Activated CD8-positive, alpha-beta T cell treated with anti-CD3 and anti-CD28 coated beads for 36 hours (primary cell): ENCODE measurements at regions not wholly inside any gene's neighbourhood (a gene's known extent, or its start where the extent isn't known, plus 50 kb on each side); places are given as distances from the start of the nearest gene placed in this dataset.

Source experiments
- ATAC-seq: fragments of 200-7000 bp; cut with Tn5 transposase; one replicate; pipeline ENCODE4 v1.10.0; 2021; ENCODE audit warnings: mild to moderate bottlenecking, moderate library complexity
- CTCF ChIA-PET: fragments of 350-600 bp; sonication (Branson Sonifier 250); formaldehyde crosslinking; loops from one replicate; lab custom pipeline; 2021; ENCODE audit warnings: antibody characterized with exemption; lab: Charles Lee
- POLR2A ChIA-PET: fragments of 350-600 bp; sonication (Branson Sonifier 250); formaldehyde crosslinking; loops from one replicate; lab custom pipeline; 2021; ENCODE audit warnings: antibody characterized with exemption; lab: Charles Lee
- DNase-seq: peaks from one replicate; pipeline ENCODE4 v3.0.0-alpha.2; 2020
- H3K27ac Mint-ChIP-seq: one replicate; pipeline ENCODE4 v1.8.0; 2021; ENCODE audit warnings: mild to moderate bottlenecking, mixed read lengths
- H3K27me3 Mint-ChIP-seq: one replicate; pipeline ENCODE4 v1.8.0; 2021; ENCODE audit warnings: mixed read lengths
- H3K36me3 Mint-ChIP-seq: one replicate; pipeline ENCODE4 v1.8.0; 2021; ENCODE audit warnings: low read depth, mixed read lengths
- H3K4me1 Mint-ChIP-seq: one replicate; pipeline ENCODE4 v1.8.0; 2021; ENCODE audit warnings: low read depth, mixed read lengths
- H3K4me3 Mint-ChIP-seq: one replicate; pipeline ENCODE4 v1.8.0; 2021; ENCODE audit warnings: mild to moderate bottlenecking, moderate library complexity, mixed read lengths
- H3K9me3 Mint-ChIP-seq: one replicate; pipeline ENCODE4 v1.8.0; 2021; ENCODE audit warnings: mixed read lengths
- intact Hi-C: fragments of 100-400 bp; cut with micrococcal nuclease; formaldehyde crosslinking; loops from one replicate; pipeline ENCODE4 v1.10.0; 2022
- TF ChIP-seq, protein P1 (sequence below): fragments of 200-600 bp; IDR thresholded peaks from one replicate; pipeline ENCODE4 v1.8.0; 2022; ENCODE audit warnings: antibody characterized with exemption, mild to moderate bottlenecking

- no peaks in the 10 kb centered on the region for H3K36me3 Mint-ChIP-seq
- CTCF ChIA-PET: no interaction called here
- no peak overlapping the region for H3K27ac Mint-ChIP-seq
- no peak overlapping the region for H3K4me3 Mint-ChIP-seq
- POLR2A ChIA-PET: no interaction called here
- intact Hi-C loops: no loop called here
- ATAC-seq: no peak
- H3K4me1 Mint-ChIP-seq: no peaks in the 10 kb centered on the region
- TF ChIP-seq, protein P1, sequence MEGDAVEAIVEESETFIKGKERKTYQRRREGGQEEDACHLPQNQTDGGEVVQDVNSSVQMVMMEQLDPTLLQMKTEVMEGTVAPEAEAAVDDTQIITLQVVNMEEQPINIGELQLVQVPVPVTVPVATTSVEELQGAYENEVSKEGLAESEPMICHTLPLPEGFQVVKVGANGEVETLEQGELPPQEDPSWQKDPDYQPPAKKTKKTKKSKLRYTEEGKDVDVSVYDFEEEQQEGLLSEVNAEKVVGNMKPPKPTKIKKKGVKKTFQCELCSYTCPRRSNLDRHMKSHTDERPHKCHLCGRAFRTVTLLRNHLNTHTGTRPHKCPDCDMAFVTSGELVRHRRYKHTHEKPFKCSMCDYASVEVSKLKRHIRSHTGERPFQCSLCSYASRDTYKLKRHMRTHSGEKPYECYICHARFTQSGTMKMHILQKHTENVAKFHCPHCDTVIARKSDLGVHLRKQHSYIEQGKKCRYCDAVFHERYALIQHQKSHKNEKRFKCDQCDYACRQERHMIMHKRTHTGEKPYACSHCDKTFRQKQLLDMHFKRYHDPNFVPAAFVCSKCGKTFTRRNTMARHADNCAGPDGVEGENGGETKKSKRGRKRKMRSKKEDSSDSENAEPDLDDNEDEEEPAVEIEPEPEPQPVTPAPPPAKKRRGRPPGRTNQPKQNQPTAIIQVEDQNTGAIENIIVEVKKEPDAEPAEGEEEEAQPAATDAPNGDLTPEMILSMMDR: no peak
- no peaks in the 10 kb centered on the region for H3K9me3 Mint-ChIP-seq
- peaks cover 8% of the 10 kb centered on the region for H3K27me3 Mint-ChIP-seq
- no peak for DNase-seq
Observed at GRCh38 chr3:180828723-180829408, 83.6 kb upstream of the FXR1 start.

- peaks cover 8% of the 10 kb centered on the region for H3K27me3 Mint-ChIP-seq
- H3K27ac Mint-ChIP-seq: no peak overlapping the region
- no peaks in the 10 kb centered on the region for H3K9me3 Mint-ChIP-seq
- no peak overlapping the region for H3K4me3 Mint-ChIP-seq
- ChIA-PET POLR2A (no interaction called here), CTCF (no interaction called here)
- no peaks in the 10 kb centered on the region for H3K36me3 Mint-ChIP-seq
- DNase-seq (no peak), ATAC-seq (no peak)
- TF ChIP-seq, protein P1: no peak
- intact Hi-C loops: no loop called here
- H3K4me1 Mint-ChIP-seq: no peaks in the 10 kb centered on the region
Observed at GRCh38 chr3:180829409-180830405, 82.8 kb upstream of the FXR1 start.

- H3K27me3 Mint-ChIP-seq: peaks cover 13% of the 10 kb centered on the region
- H3K27ac Mint-ChIP-seq: no peak overlapping the region
- CTCF ChIA-PET: no interaction called here
- peaks cover 4% of the 10 kb centered on the region for H3K9me3 Mint-ChIP-seq
- DNase-seq (no peak), ATAC-seq (no peak)
- TF ChIP-seq, protein P1: no peak
- H3K4me1 Mint-ChIP-seq: no peaks in the 10 kb centered on the region
- POLR2A ChIA-PET: no interaction called here
- H3K36me3 Mint-ChIP-seq: no peaks in the 10 kb centered on the region
- intact Hi-C loops: no loop called here
- no peak overlapping the region for H3K4me3 Mint-ChIP-seq
Observed at GRCh38 chr3:180835501-180835900, 77.0 kb upstream of the FXR1 start.

DNA sequence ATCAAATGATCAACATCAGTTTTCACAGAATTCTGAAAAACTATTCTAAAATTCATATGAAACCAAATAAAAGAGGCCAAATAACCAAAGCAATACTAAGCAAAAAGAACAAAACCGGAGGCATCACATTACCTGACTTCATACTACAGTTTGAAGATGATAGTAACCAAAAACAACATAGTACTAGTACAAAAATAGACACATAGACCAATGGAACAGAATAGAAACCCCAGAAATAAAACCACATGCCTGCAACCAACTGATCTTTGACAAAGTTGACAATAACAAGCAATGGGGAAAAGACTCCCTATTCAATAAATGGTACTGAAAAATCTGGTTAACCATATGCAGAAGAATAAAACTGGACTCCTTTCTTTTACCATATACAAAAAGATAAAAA lies 75.7 kb upstream of the FXR1 start:
- POLR2A ChIA-PET: no interaction called here

More for the DNA sequence above, 75.7 kb upstream of the FXR1 start:
- peaks cover 11% of the 10 kb centered on the region for H3K27me3 Mint-ChIP-seq
- intact Hi-C loops: no loop called here
- no peak overlapping the region for H3K4me3 Mint-ChIP-seq
- CTCF ChIA-PET: no interaction called here
- H3K27ac Mint-ChIP-seq: no peak overlapping the region
- ATAC-seq (no peak), DNase-seq (no peak)
- H3K4me1 Mint-ChIP-seq: no peaks in the 10 kb centered on the region
- no peaks in the 10 kb centered on the region for H3K36me3 Mint-ChIP-seq
- TF ChIP-seq, protein P1: no peak
- peaks cover 10% of the 10 kb centered on the region for H3K9me3 Mint-ChIP-seq
